ENCODE measurements at regions not wholly inside any gene's neighbourhood (a gene's known extent, or its start where the extent isn't known, plus 50 kb on each side); places are given as distances from the start of the nearest gene placed in this dataset.

DNA sequence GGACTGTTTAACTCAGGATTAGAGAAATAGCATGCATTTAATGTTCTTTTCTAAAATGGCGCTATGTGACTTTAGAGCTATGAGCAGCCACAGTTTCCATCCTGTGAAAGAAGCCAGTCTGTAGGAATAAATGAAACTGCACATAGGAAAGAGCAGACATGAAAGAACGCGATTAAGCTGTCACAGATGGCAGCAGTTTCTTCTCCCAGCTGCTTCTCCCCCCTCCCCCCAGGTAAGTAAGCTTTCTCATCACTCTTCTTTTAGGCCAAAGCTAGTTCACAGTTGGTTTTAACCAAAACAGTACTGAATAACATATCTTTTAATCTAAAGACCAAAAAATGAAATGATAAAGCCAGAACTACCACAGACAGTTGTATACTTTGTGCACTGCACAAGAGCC lies 266.4 kb downstream of the KCNA4 start:
- no peak for TF ChIP-seq POLR2A (IDR thresholded peaks at IDR 0.05; ENCODE audit: low read depth, low read length)
- TF ChIP-seq TAF1 (IDR thresholded peaks at IDR 0.05; ENCODE audit: borderline replicate concordance, low read depth, low read length), result no peak
- TF ChIP-seq POLR2AphosphoS5 (IDR thresholded peaks at IDR 0.05; ENCODE audit: low read depth, low read length), result no peak
